Mammary epithelial cell (primary cell): ENCODE measurements at regions not wholly inside any gene's neighbourhood (a gene's known extent, or its start where the extent isn't known, plus 50 kb on each side); places are given as distances from the start of the nearest gene placed in this dataset.

Experiments used
- EZH2 ChIP-seq: IDR thresholded peaks from 2 replicates; pipeline ENCODE4 v1.6.1; 2012; ENCODE audit warnings: low read length, inconsistent platforms, borderline replicate concordance
- TF ChIP-seq, protein P1 (sequence below), 2 donors: IDR thresholded peaks in 1 of 2; conservative IDR thresholded peaks in 1 of 2; 2 replicates each; pipeline ENCODE4 v1.5.1; 2011 to 2012; ENCODE audit warnings: inconsistent platforms in 2 of 2, low read length in 2 of 2, mild to moderate bottlenecking in 2 of 2, control low read depth in 1 of 2, low read depth in 1 of 2; ENCODE audit not compliant: insufficient read depth in 1 of 2; ENCODE audit errors: extremely low read depth in 1 of 2

DNA sequence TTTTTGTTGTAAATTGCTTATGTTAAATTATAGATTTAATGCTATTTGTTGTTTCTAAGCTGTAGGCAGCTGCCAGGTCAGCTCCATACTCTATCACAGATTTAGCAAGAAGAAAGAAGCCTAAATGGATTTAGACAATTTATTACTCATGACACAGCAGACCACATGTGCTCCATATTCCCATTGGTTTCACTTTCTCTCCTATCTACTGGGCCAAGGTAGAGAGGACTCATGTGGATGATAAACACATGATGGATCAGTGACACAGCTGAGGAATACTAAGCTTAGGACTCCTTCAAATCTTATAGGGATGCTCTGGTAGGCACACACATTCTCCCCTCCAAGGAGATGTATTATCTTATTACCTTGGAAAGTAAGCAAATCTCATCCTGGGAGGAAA is 553.0 kb upstream of the ADGRB3 start:
- TF ChIP-seq, protein P1, sequence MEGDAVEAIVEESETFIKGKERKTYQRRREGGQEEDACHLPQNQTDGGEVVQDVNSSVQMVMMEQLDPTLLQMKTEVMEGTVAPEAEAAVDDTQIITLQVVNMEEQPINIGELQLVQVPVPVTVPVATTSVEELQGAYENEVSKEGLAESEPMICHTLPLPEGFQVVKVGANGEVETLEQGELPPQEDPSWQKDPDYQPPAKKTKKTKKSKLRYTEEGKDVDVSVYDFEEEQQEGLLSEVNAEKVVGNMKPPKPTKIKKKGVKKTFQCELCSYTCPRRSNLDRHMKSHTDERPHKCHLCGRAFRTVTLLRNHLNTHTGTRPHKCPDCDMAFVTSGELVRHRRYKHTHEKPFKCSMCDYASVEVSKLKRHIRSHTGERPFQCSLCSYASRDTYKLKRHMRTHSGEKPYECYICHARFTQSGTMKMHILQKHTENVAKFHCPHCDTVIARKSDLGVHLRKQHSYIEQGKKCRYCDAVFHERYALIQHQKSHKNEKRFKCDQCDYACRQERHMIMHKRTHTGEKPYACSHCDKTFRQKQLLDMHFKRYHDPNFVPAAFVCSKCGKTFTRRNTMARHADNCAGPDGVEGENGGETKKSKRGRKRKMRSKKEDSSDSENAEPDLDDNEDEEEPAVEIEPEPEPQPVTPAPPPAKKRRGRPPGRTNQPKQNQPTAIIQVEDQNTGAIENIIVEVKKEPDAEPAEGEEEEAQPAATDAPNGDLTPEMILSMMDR (conservative IDR thresholded peaks at IDR 0.05 in 1 of 2, IDR thresholded peaks at IDR 0.05 in 1 of 2; ENCODE audit: extremely low read depth in 1 of 2, insufficient read depth in 1 of 2, low read depth in 1 of 2, low read length in 2 of 2), result no peak
- no peak for TF ChIP-seq EZH2
